ENCODE measurements at regions not wholly inside any gene's neighbourhood (a gene's known extent, or its start where the extent isn't known, plus 50 kb on each side); places are given as distances from the start of the nearest gene placed in this dataset.

DNA sequence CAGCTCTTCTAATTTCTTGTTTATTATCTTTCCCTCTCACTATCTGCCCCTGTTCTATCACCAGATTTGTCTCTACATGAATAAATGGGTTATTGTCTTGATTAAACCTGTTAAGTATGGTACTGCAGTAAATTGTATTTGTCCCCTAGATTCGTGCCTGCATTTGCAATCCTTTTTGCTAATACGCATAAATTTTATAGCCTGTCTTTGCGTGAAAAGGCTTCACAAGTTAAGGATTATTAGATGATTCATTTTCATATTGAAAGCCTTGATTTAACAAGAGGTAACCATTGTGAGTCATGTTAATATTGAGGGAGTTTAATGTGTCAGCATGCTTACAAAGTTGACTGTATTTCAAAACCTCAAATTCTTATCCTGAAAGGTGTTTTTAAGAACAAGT is 204.6 kb downstream of the PCSK1 start:
- TF ChIP-seq EP300 (IDR thresholded peaks at IDR 0.05; ENCODE audit: low read depth) (no peak), CTCF (IDR thresholded peaks at IDR 0.05) (no peak)
